Activated T-helper 1 cell treated with anti-CD3 and anti-CD28 coated beads, Interleukin-12 subunit alpha, Interleukin-12 subunit beta, Interleukin-2, Interleukin-4 antibody, amounts not matched to agents 30 ng/mL and 10 ng/mL and 1 ng/mL, durations not matched to agents 14 hours and 24 hours and 36 hours (primary cell): ENCODE measurements at regions not wholly inside any gene's neighbourhood (a gene's known extent, or its start where the extent isn't known, plus 50 kb on each side); places are given as distances from the start of the nearest gene placed in this dataset.
A peak's percentile ranks its signal among the peaks of the same experiment; 100 is the strongest.

Experiments
- DNase-seq: peaks from one replicate; pipeline ENCODE4 v3.0.0; 2021; ENCODE audit warnings: low spot score
- H3K27ac Mint-ChIP-seq: one replicate; pipeline ENCODE4 v1.8.0; 2021; ENCODE audit warnings: mild to moderate bottlenecking, mixed read lengths
- H3K27me3 Mint-ChIP-seq: one replicate; pipeline ENCODE4 v1.8.0; 2022; ENCODE audit warnings: mild to moderate bottlenecking, moderate library complexity, mixed read lengths; ENCODE audit not compliant: insufficient read depth
- H3K36me3 Mint-ChIP-seq: one replicate; pipeline ENCODE4 v1.8.0; 2021; ENCODE audit warnings: low read depth, mixed read lengths
- H3K4me1 Mint-ChIP-seq: one replicate; pipeline ENCODE4 v1.8.0; 2021; ENCODE audit warnings: low read depth, mixed read lengths
- H3K4me3 Mint-ChIP-seq: one replicate; pipeline ENCODE4 v1.8.0; 2021; ENCODE audit warnings: mild to moderate bottlenecking, moderate library complexity, mixed read lengths
- H3K9me3 Mint-ChIP-seq: one replicate; pipeline ENCODE4 v1.8.0; 2021; ENCODE audit warnings: mixed read lengths
- intact Hi-C: fragments of 100-400 bp; cut with micrococcal nuclease; formaldehyde crosslinking; loops from one replicate; pipeline ENCODE4 v1.15.1; 2024

DNA sequence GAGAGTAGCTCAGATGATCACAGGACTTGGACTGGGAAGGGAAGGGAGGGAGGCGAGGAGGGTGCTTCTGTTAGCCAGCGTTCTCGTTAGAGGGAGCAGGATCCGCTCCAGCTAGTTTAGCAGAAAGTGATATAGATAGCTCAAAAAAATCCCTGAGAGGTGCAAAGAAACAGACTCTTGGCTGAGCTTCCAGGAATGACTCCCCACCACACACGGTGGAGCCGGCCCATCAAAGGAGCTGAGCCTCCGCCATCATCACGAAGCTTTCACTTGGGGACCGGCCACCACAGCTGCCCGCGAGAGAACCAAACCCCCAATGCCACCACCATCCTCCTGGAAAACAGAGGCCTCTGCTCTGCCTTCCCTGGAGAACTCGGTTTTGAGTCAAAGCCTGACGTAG lies 124.6 kb upstream of the BCL2L14 start:
- DNase-seq, result no peak
- Mint-ChIP-seq H3K27me3 (peaks cover 2% of the 10 kb centered on the region), H3K36me3 (peaks cover 8% of the 10 kb centered on the region), H3K9me3 (peaks cover 10% of the 10 kb centered on the region), H3K27ac (no peak overlapping the region), H3K4me3 (no peak overlapping the region), H3K4me1 (peaks cover 61% of the 10 kb centered on the region)
- intact Hi-C loops, result no loop called here

DNA sequence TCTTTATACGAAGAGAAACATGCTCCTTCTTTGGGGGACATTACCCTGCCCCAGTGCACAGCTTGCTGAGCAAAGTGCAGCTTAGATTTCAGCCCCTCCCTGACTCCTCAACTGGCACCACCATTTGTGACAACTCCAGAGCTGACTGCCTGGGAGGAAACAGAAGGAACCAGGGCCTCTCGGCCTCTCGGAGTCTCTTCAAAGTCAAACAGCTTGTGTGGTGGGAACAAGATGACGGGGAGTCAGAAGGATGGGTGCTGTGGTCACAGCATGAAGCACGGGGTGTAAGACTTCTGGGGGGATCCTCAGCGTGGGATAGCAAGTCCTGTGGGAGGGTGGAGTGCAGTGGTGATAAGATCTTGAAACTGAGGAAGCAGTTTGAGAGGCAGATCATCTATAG lies 123.5 kb upstream of the BCL2L14 start:
- DNase-seq, result no peak
- intact Hi-C loops, result no loop called here
- Mint-ChIP-seq H3K4me1 (peaks cover 55% of the 10 kb centered on the region), H3K27me3 (peaks cover 2% of the 10 kb centered on the region), H3K36me3 (peaks cover 8% of the 10 kb centered on the region), H3K27ac (no peak overlapping the region), H3K4me3 (no peak overlapping the region), H3K9me3 (peaks cover 10% of the 10 kb centered on the region)

DNA sequence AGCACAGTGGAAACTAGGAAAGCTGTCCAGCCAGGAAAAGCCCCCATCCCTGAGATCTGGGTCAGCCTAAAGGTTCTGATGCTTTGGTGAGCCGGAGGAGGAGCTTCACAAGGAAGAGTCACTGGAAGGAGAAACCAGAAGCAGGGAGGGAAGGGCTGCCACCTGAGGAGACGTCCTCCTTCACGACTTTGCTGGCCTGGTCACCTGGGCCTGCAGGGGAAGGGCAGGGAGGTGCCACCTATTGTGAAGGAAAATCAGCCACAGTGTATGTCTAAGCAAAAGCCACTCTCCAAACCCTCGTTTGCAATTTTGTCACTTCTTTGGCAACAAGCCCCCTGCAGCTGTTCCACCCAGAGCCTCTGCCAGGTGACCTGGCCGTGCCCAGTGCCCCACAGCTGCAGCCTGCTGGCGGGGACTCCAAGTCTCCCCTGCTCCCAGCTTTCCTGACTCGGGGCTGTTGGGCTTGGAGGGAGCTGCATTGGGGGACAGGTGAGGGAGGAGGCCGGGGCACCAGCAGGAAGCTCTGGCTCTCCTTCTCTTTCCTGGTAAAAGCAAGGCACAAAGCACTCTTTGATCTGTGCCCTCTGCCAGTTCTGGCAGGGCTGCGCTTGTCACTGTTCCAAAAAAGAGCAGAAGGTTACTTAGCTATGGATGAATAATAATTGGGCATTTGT lies 120.9 kb upstream of the BCL2L14 start:
- H3K4me3 Mint-ChIP-seq, result no peak overlapping the region
- peaks cover 61% of the 10 kb centered on the region for H3K4me1 Mint-ChIP-seq
- DNase-seq, result no peak
- H3K36me3 Mint-ChIP-seq, result peaks cover 9% of the 10 kb centered on the region
- H3K27ac Mint-ChIP-seq, result peak overlapping the region; percentile 18
- H3K27me3 Mint-ChIP-seq, result peaks cover 2% of the 10 kb centered on the region
- intact Hi-C loops, result loop anchor here (10.0 kb wide), 1 partner anchor 225 kb away; no protein-coding TSS in a partner anchor
- H3K9me3 Mint-ChIP-seq, result peaks cover 6% of the 10 kb centered on the region

GRCh38 chr12:11951209-11951608 lies 119.5 kb upstream of the BCL2L14 start:
- no peak for DNase-seq
- intact Hi-C loops, result loop anchor here (10.0 kb wide), 1 partner anchor 224 kb away; no protein-coding TSS in a partner anchor
- peaks cover 2% of the 10 kb centered on the region for H3K27me3 Mint-ChIP-seq
- H3K27ac Mint-ChIP-seq, result no peak overlapping the region
- no peak overlapping the region for H3K4me3 Mint-ChIP-seq
- H3K36me3 Mint-ChIP-seq, result peaks cover 13% of the 10 kb centered on the region
- H3K9me3 Mint-ChIP-seq, result peaks cover 4% of the 10 kb centered on the region
- H3K4me1 Mint-ChIP-seq, result peaks cover 61% of the 10 kb centered on the region

- no peak for DNase-seq
- intact Hi-C loops, result loop anchor here (10.0 kb wide), 1 partner anchor 221 kb away; no protein-coding TSS in a partner anchor
- H3K36me3 Mint-ChIP-seq, result peaks cover 19% of the 10 kb centered on the region
- peaks cover 67% of the 10 kb centered on the region for H3K4me1 Mint-ChIP-seq
- peaks cover 4% of the 10 kb centered on the region for H3K9me3 Mint-ChIP-seq
- H3K27me3 Mint-ChIP-seq, result no peaks in the 10 kb centered on the region
- peak overlapping the region; percentile 49 for H3K27ac Mint-ChIP-seq
- H3K4me3 Mint-ChIP-seq, result no peak overlapping the region
Measured at GRCh38 chr12:11953523-11953922, 117.2 kb upstream of the BCL2L14 start.

- no peak for DNase-seq
- Mint-ChIP-seq H3K4me1 (peaks cover 67% of the 10 kb centered on the region), H3K27ac (peak overlapping the region; percentile 49), H3K9me3 (peaks cover 8% of the 10 kb centered on the region), H3K27me3 (no peaks in the 10 kb centered on the region), H3K36me3 (peaks cover 17% of the 10 kb centered on the region), H3K4me3 (peak overlapping the region; percentile 20)
- intact Hi-C loops, result loop anchor here (10.0 kb wide), 1 partner anchor 221 kb away; no protein-coding TSS in a partner anchor
Measured at GRCh38 chr12:11954181-11954580, 116.6 kb upstream of the BCL2L14 start.

DNA sequence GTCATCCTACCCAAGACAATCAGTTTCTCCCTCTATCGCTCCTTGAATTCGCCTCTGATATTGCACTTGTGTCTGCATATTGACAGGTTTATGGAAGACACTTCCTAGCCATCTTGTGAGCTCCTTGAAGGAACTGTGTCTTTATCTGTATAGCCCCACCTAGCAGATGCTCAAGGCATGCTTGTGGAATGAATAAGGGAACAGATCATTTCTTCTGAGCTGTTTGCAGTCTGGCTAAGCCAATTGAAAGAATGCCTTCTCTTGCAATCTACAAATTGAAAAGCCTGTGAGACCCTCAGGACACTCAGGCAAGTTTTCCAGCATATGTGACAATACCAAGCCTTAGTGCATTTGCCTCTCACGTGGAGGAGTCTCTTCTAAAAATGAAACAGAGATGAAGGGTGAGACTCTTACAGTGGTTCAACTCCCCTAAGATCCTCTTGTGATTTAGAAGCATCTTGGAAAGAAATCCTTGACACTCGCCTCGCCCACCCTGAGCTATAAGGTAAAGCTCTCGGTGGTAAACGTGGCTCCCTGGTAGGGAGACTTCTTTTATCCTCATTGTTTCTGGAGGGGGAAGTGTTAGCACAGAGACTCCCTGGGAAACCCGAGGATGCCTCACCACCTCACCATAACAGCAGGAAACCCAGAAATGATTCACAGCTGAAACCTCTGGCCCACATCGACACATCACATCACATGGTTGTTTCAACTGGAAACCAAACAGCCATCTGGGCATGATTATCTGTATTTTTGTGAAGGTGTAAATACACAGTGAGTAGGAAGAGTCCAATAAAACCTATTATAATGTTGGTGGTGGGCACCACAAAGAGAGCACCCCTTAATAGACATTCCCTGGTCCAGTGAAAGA lies 112.3 kb upstream of the BCL2L14 start:
- H3K9me3 Mint-ChIP-seq, result peaks cover 13% of the 10 kb centered on the region
- peak overlapping the region; percentile 89 for H3K27ac Mint-ChIP-seq
- peaks cover 76% of the 10 kb centered on the region for H3K4me1 Mint-ChIP-seq
- no peaks in the 10 kb centered on the region for H3K27me3 Mint-ChIP-seq
- peaks cover 24% of the 10 kb centered on the region for H3K36me3 Mint-ChIP-seq
- DNase-seq, result peak; percentile 55
- peak overlapping the region; percentile 29 for H3K4me3 Mint-ChIP-seq
- intact Hi-C loops, result loop anchor here (1.0 to 10.0 kb wide), 10 partner anchors 23 to 310 kb away; partner anchors contain the start of gene ETV6

GRCh38 chr12:11959117-11959823 lies 111.5 kb upstream of the BCL2L14 start:
- H3K36me3 Mint-ChIP-seq, result peaks cover 27% of the 10 kb centered on the region
- intact Hi-C loops, result loop anchor here (2.0 to 10.0 kb wide), 3 partner anchors 216 to 310 kb away; partner anchors contain the start of gene ETV6
- no peaks in the 10 kb centered on the region for H3K27me3 Mint-ChIP-seq
- peaks cover 71% of the 10 kb centered on the region for H3K4me1 Mint-ChIP-seq
- peaks cover 16% of the 10 kb centered on the region for H3K9me3 Mint-ChIP-seq
- DNase-seq, result no peak
- peak overlapping the region; percentile 29 for H3K4me3 Mint-ChIP-seq
- H3K27ac Mint-ChIP-seq, result peak overlapping the region; percentile 89

DNA sequence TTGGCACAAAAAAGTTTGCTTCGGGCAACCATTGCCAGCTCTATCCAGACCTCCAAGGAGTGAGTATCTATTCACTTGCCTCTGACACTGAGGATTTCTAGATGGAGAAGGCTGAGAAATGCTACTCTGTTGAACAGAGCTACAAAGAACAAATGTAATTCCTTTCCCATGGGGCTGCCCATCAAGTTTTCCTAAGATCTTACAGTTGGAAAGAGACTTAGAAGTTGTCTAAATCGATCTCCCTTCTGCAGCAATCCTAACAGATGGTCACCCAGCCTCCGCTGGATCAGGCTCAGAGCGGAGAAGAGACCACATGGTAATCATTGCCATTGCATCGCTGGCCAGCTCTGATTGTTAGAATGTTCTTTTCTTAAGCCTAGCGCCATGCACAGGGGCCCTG lies 110.1 kb upstream of the BCL2L14 start:
- H3K4me3 Mint-ChIP-seq, result no peak overlapping the region
- intact Hi-C loops, result no loop called here

GRCh38 chr12:11961686-11962085 lies 109.1 kb upstream of the BCL2L14 start:
- Mint-ChIP-seq H3K9me3 (peaks cover 11% of the 10 kb centered on the region), H3K4me3 (no peak overlapping the region), H3K36me3 (peaks cover 20% of the 10 kb centered on the region), H3K27me3 (no peaks in the 10 kb centered on the region), H3K27ac (peak overlapping the region; percentile 67), H3K4me1 (peaks cover 58% of the 10 kb centered on the region)
- intact Hi-C loops, result no loop called here
- no peak for DNase-seq

More for the DNA sequence above, 110.1 kb upstream of the BCL2L14 start:
- DNase-seq, result no peak
- Mint-ChIP-seq H3K4me1 (peaks cover 60% of the 10 kb centered on the region), H3K9me3 (peaks cover 15% of the 10 kb centered on the region), H3K27ac (no peak overlapping the region), H3K27me3 (no peaks in the 10 kb centered on the region), H3K36me3 (peaks cover 21% of the 10 kb centered on the region)

GRCh38 chr12:11962860-11963259 lies 107.9 kb upstream of the BCL2L14 start:
- Mint-ChIP-seq H3K4me1 (peaks cover 58% of the 10 kb centered on the region), H3K27me3 (no peaks in the 10 kb centered on the region), H3K9me3 (peaks cover 11% of the 10 kb centered on the region), H3K27ac (peak overlapping the region; percentile 61), H3K36me3 (peaks cover 22% of the 10 kb centered on the region), H3K4me3 (no peak overlapping the region)
- intact Hi-C loops, result no loop called here
- no peak for DNase-seq

DNA sequence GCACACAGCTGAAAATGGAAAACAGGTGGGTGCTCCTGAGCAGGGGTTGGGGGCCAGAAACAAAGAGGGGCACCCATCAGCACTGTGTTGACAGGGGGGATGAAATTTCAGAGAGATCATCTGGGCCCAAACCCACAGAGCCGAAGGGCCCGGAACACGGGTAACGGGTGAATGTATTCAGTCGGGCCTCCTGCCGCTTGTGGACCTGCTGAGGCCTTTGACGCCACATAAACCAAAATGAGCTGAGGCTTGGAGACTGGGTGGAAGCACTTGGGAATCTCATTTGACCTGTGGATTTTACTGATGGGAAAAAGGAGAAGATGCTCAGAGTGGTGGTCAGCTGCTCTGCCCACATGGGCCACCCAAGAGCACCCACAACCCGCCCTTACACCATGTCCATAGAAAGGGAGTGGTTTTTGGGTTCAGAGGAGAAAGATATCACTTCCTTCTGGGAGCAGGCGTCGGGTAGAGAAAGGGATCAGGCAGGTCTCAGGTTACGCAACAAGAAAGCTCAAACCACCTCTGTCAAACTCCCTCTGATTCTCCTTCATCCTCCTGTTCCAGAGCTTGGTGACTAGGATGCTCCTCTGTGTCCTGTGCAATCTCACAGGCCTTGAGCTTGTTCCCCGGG lies 106.8 kb upstream of the BCL2L14 start:
- intact Hi-C loops, result no loop called here
- Mint-ChIP-seq H3K27me3 (no peaks in the 10 kb centered on the region), H3K4me1 (peaks cover 57% of the 10 kb centered on the region), H3K9me3 (peaks cover 8% of the 10 kb centered on the region), H3K4me3 (no peak overlapping the region), H3K27ac (no peak overlapping the region), H3K36me3 (peaks cover 19% of the 10 kb centered on the region)
- DNase-seq, result no peak
